Lung (tissue), 11 donors: ENCODE measurements at regions not wholly inside any gene's neighbourhood (a gene's known extent, or its start where the extent isn't known, plus 50 kb on each side); places are given as distances from the start of the nearest gene placed in this dataset.
"Not testable (repeated sequence)": the region's sequence is repeated elsewhere in the genome, so short reads cannot be mapped to it uniquely, and the experiment has no call there.

ENCODE experiments used
- ATAC-seq: fragments of 200-7000 bp; cut with Tn5 transposase; one replicate; pipeline ENCODE4 v1.9.1; 2020; ENCODE audit warnings: moderate number of reproducible peaks; ENCODE audit not compliant: insufficient read depth, low FRiP score
- DNase-seq, 3 donors: peaks; one replicate each; pipeline ENCODE4 v3.0.0-alpha.2; 2013 to 2017
- H3K27ac ChIP-seq, 2 donors: one replicate each; pipeline ENCODE4 v1.5.1; 2013; ENCODE audit warnings: mild to moderate bottlenecking in 2 of 2, moderate library complexity in 2 of 2, control low read depth in 1 of 2, inconsistent platforms in 1 of 2, low read depth in 1 of 2, low read length in 1 of 2
- H3K27me3 ChIP-seq, 3 donors: one replicate each; pipeline ENCODE4 v1.5.1; 2013; ENCODE audit warnings: low read length in 2 of 3; ENCODE audit not compliant: control insufficient read depth in 3 of 3, insufficient read depth in 3 of 3
- H3K36me3 ChIP-seq, 4 donors: one replicate each; pipeline ENCODE4 v1.5.1; 2013; ENCODE audit warnings: low read length in 4 of 4, mild to moderate bottlenecking in 1 of 4, moderate library complexity in 1 of 4; ENCODE audit not compliant: control insufficient read depth in 4 of 4, insufficient read depth in 4 of 4
- H3K4me1 ChIP-seq, 5 donors: one replicate each; pipeline ENCODE4 v1.5.1; 2013; ENCODE audit warnings: low read length in 5 of 5, mild to moderate bottlenecking in 2 of 5, moderate library complexity in 1 of 5; ENCODE audit not compliant: control insufficient read depth in 5 of 5, insufficient read depth in 5 of 5
- H3K4me3 ChIP-seq: one replicate; pipeline ENCODE4 v1.5.1; 2013; ENCODE audit warnings: mild to moderate bottlenecking, control low read depth, moderate library complexity
- H3K9ac ChIP-seq, 2 donors: one replicate each; pipeline ENCODE4 v1.5.1; 2013; ENCODE audit warnings: low read length in 2 of 2, control low read depth in 1 of 2; ENCODE audit not compliant: insufficient read depth in 1 of 2
- H3K9me3 ChIP-seq, 4 donors: one replicate each; pipeline ENCODE4 v1.5.1; 2013; ENCODE audit warnings: low read length in 3 of 4, mild to moderate bottlenecking in 1 of 4, moderate library complexity in 1 of 4; ENCODE audit not compliant: control insufficient read depth in 4 of 4, insufficient read depth in 3 of 4
- WGBS, 2 donors: extraction: QIAGEN DNeasy Blood & Tissue Kit; methylation state at CpG; one replicate each; pipeline ENCODE4 v1.1.7; 2013; 5-methylcytosine and 5-hydroxymethylcytosine counted together
- TF ChIP-seq, protein P1 (sequence below): IDR thresholded peaks from 2 replicates; pipeline ENCODE4 v1.5.1; 2012; ENCODE audit warnings: mild to moderate bottlenecking; ENCODE audit errors: control extremely low read depth, extremely low read depth
- donor health status: control.
- donor health status: control.
- donor health status: Bipolar disorder and iron deficiency.
- donor health status: healthy.
- donor health status: DM: yes; HTN: yes; CAD: no.

DNA sequence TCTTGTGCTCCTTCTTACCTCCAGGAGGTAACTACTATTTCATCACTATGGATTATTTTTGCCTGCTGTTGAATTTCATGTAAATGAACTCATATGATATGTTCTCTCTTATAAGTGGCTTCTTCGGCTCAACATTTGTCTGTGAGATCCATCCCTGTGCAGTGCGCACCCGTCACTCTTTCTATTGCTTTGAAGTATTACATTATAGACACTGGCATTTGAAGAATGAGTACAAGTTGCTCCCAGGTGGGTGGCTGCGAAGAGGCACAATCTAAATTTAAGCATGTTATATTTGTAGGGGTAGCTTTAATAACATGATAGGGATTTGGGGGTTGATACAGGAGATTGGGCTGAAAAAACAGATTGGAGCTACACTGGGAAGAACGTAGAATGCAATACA lies 809.7 kb downstream of the CCSER2 start:
- TF ChIP-seq, protein P1, sequence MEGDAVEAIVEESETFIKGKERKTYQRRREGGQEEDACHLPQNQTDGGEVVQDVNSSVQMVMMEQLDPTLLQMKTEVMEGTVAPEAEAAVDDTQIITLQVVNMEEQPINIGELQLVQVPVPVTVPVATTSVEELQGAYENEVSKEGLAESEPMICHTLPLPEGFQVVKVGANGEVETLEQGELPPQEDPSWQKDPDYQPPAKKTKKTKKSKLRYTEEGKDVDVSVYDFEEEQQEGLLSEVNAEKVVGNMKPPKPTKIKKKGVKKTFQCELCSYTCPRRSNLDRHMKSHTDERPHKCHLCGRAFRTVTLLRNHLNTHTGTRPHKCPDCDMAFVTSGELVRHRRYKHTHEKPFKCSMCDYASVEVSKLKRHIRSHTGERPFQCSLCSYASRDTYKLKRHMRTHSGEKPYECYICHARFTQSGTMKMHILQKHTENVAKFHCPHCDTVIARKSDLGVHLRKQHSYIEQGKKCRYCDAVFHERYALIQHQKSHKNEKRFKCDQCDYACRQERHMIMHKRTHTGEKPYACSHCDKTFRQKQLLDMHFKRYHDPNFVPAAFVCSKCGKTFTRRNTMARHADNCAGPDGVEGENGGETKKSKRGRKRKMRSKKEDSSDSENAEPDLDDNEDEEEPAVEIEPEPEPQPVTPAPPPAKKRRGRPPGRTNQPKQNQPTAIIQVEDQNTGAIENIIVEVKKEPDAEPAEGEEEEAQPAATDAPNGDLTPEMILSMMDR = no peak
- H3K4me3 ChIP-seq = no peak overlapping the region
- H3K9me3 ChIP-seq = no peaks in the 10 kb centered on the region
- H3K27ac ChIP-seq = no peak overlapping the region
- peaks cover 0 to 1% (median 0%) of the 10 kb centered on the region in 5 donors for H3K4me1 ChIP-seq
- H3K9ac ChIP-seq = no peak overlapping the region
- 90 to 92% methylated on average over 5 of the region's 5 CpGs for WGBS, 2 donors
- no peaks in the 10 kb centered on the region for H3K36me3 ChIP-seq
- DNase-seq (no peak), ATAC-seq (no peak)
- no peaks in the 10 kb centered on the region for H3K27me3 ChIP-seq

DNA sequence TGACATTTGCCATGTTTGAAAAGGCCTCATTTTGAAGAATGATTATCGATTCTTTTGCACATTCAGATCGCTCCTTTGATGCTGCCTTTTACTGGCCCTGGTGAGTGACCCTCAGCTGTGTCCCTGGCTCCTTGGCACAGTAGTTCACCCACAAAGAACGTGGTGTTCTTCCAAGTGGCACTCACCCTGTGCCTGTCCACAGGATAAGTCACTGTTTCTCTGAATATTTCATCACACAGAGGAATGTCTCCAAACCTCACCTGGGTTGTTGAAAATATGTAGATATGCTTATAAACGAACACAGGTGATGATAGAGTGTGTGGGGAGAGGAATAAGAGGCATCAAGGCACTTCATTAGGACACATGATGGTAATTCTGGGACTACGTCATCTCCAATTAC lies 810.7 kb downstream of the CCSER2 start:
- no peaks in the 10 kb centered on the region for H3K36me3 ChIP-seq
- peaks cover 0 to 1% (median 0%) of the 10 kb centered on the region in 5 donors for H3K4me1 ChIP-seq
- no peaks in the 10 kb centered on the region for H3K27me3 ChIP-seq
- TF ChIP-seq, protein P1 = no peak
- DNase-seq (no peak), ATAC-seq (peak; percentile 82)
- WGBS, 2 donors = 55 to 65% methylated on average over 5 of the region's 5 CpGs
- no peaks in the 10 kb centered on the region for H3K9me3 ChIP-seq
- H3K27ac ChIP-seq = peak overlapping the region in 1 of 2 donors; percentile 86
- no peak overlapping the region for H3K9ac ChIP-seq
- no peak overlapping the region for H3K4me3 ChIP-seq

DNA sequence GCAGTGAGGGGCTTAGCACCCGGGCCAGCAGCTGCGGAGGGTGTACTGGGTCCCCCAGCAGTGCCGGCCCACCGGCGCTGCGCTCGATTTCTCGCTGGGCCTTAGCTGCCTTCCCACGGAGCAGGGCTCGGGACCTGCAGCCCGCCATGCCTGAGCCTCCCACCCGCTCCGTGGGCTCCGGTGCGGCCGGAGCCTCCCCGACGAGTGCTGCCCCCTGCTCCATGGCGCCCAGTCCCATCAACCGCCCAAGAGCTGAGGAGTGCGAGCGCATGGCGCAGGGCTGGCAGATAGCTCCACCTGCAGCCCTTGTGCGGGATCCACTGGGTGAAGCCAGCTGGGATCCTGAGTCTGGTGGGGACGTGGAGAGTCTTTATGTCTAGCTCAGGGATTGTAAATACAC lies 813.1 kb downstream of the CCSER2 start:
- H3K4me3 ChIP-seq, ATAC-seq, H3K27ac ChIP-seq, DNase-seq, H3K27me3 ChIP-seq, H3K4me1 ChIP-seq, H3K36me3 ChIP-seq, H3K9ac ChIP-seq, H3K9me3 ChIP-seq: not testable (repeated sequence)
- 94 to 96% methylated on average over 11 to 25 of the region's 25 CpGs for WGBS, 2 donors

DNA sequence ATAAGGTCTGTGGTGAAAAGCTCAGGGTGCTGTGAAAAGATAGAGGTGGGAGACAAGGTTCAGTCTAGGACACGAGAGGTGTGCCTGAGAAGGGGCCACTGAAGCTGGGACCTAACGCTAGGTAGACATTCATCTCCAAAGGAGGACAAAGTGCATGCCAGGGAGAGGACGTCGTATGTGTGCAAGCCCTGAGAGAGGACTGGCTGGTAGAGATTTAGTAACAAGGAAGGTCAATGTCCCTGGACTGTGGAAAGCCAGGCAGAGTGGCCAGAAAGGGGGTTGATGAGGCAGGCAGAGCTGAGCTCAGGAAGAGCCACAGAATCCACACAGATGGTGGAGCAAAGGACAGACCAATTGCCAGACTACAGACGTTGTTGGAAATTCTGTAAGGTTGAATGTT lies 817.6 kb downstream of the CCSER2 start:
- ATAC-seq (no peak), DNase-seq (no peak)
- Histone ChIP-seq H3K9ac (no peak overlapping the region), H3K27ac (no peak overlapping the region), H3K4me1 (no peaks in the 10 kb centered on the region), H3K4me3 (no peak overlapping the region), H3K9me3 (peaks cover 0 to 6% (median 0%) of the 10 kb centered on the region in 4 donors), H3K27me3 (no peaks in the 10 kb centered on the region), H3K36me3 (no peaks in the 10 kb centered on the region)
- 78 to 84% methylated on average over 5 of the region's 5 CpGs for WGBS, 2 donors
- TF ChIP-seq, protein P1 = no peak
